ENCODE measurements at regions not wholly inside any gene's neighbourhood (a gene's known extent, or its start where the extent isn't known, plus 50 kb on each side); places are given as distances from the start of the nearest gene placed in this dataset.

- Histone ChIP-seq H3K9me3 (ENCODE audit: insufficient read depth, low read depth) (no peaks in the 10 kb centered on the region; the same call in 1 of the 2 replicates), H3K36me3 (ENCODE audit: low read depth) (no peaks in the 10 kb centered on the region), H3K27ac (peak overlapping the region; percentile 83), H3F3A (ENCODE audit: insufficient read depth, low read depth) (peaks cover 38% of the 10 kb centered on the region), H3K79me2 (ENCODE audit: low read depth) (no peaks in the 10 kb centered on the region), H3K4me2 (peak overlapping the region; percentile 44; the same call in 1 of the 2 replicates), H3K9me2 (ENCODE audit: insufficient read depth) (no peaks in the 10 kb centered on the region), H3K4me1 (replicated peaks; ENCODE audit: insufficient read depth) (peaks cover 44% of the 10 kb centered on the region), H2AFZ (no peak overlapping the region), H3K4me3 (no peak overlapping the region), H4K20me1 (ENCODE audit: insufficient read depth) (no peaks in the 10 kb centered on the region), H3K27me3 (ENCODE audit: insufficient read depth, low read depth) (no peaks in the 10 kb centered on the region)
- ChIA-PET CTCF (no interaction called here), POLR2A (ENCODE audit: unreplicated experiment) (no interaction called here)
- TF ChIP-seq, protein P1, sequence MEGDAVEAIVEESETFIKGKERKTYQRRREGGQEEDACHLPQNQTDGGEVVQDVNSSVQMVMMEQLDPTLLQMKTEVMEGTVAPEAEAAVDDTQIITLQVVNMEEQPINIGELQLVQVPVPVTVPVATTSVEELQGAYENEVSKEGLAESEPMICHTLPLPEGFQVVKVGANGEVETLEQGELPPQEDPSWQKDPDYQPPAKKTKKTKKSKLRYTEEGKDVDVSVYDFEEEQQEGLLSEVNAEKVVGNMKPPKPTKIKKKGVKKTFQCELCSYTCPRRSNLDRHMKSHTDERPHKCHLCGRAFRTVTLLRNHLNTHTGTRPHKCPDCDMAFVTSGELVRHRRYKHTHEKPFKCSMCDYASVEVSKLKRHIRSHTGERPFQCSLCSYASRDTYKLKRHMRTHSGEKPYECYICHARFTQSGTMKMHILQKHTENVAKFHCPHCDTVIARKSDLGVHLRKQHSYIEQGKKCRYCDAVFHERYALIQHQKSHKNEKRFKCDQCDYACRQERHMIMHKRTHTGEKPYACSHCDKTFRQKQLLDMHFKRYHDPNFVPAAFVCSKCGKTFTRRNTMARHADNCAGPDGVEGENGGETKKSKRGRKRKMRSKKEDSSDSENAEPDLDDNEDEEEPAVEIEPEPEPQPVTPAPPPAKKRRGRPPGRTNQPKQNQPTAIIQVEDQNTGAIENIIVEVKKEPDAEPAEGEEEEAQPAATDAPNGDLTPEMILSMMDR (conservative IDR thresholded peaks at IDR 0.05) = no peak
- no peak for TF ChIP-seq EZH2 (IDR thresholded peaks at IDR 0.05; ENCODE audit: low read depth)
- peak in 1 of 2 experiments; percentile 63 for DNase-seq
- no TSS peak for BruUV-seq (replicated peaks)
- intact Hi-C loops (cut with micrococcal nuclease; ENCODE audit: unreplicated experiment) = loop anchor here (2.0 kb wide), 1 partner anchor 18 kb away; no protein-coding TSS in a partner anchor
Measured at GRCh38 chr5:142530904-142531303, 155.0 kb downstream of the FGF1 start.

- POLR2A ChIA-PET (ENCODE audit: unreplicated experiment) = interaction anchor here (0.6 kb wide), 1 partner anchor 143 kb away, joined by 4 read pairs; no protein-coding TSS in a partner anchor
- no TSS peak for BruUV-seq (replicated peaks)
- no peak for TF ChIP-seq EZH2 (IDR thresholded peaks at IDR 0.05; ENCODE audit: low read depth)
- TF ChIP-seq, protein P1 (conservative IDR thresholded peaks at IDR 0.05) = no peak
- CTCF ChIA-PET = no interaction called here
- H3K4me2 ChIP-seq = peak overlapping the region; percentile 44
- H3K9me2 ChIP-seq (ENCODE audit: insufficient read depth) = no peaks in the 10 kb centered on the region
- H3K36me3 ChIP-seq (ENCODE audit: low read depth) = no peaks in the 10 kb centered on the region
- no peaks in the 10 kb centered on the region; the same call in 1 of the 2 replicates for H3K9me3 ChIP-seq (ENCODE audit: insufficient read depth, low read depth)
- peak overlapping the region; percentile 83 for H3K27ac ChIP-seq
- peak; percentile 46 to 95 for DNase-seq
- intact Hi-C loops (cut with micrococcal nuclease; ENCODE audit: unreplicated experiment) = loop anchor here (2.0 to 5.0 kb wide), 2 partner anchors 17 to 202 kb away; partner anchors contain the start of gene SPRY4
- peaks cover 38% of the 10 kb centered on the region for H3F3A ChIP-seq (ENCODE audit: insufficient read depth, low read depth)
- peaks cover 44% of the 10 kb centered on the region for H3K4me1 ChIP-seq (replicated peaks; ENCODE audit: insufficient read depth)
- H3K4me3 ChIP-seq = no peak overlapping the region
- no peak overlapping the region; the same call in 1 of the 2 replicates for H2AFZ ChIP-seq
- H3K79me2 ChIP-seq (ENCODE audit: low read depth) = no peaks in the 10 kb centered on the region
- H4K20me1 ChIP-seq (ENCODE audit: insufficient read depth) = no peaks in the 10 kb centered on the region
- no peaks in the 10 kb centered on the region for H3K27me3 ChIP-seq (ENCODE audit: insufficient read depth, low read depth)
Measured at GRCh38 chr5:142529626-142530278, 156.1 kb downstream of the FGF1 start.

GRCh38 chr5:142527664-142528295, 158.1 kb downstream of the FGF1 start:
- Histone ChIP-seq H3K27me3 (ENCODE audit: insufficient read depth, low read depth) (no peaks in the 10 kb centered on the region), H3K9me2 (ENCODE audit: insufficient read depth) (no peaks in the 10 kb centered on the region), H3K36me3 (ENCODE audit: low read depth) (no peaks in the 10 kb centered on the region), H3K9me3 (ENCODE audit: insufficient read depth, low read depth) (no peaks in the 10 kb centered on the region), H3K4me2 (peak overlapping the region; percentile 38), H2AFZ (no peak overlapping the region), H4K20me1 (ENCODE audit: insufficient read depth) (no peaks in the 10 kb centered on the region), H3K4me3 (no peak overlapping the region), H3K4me1 (replicated peaks; ENCODE audit: insufficient read depth) (peaks cover 44% of the 10 kb centered on the region), H3K79me2 (ENCODE audit: low read depth) (no peaks in the 10 kb centered on the region), H3K27ac (peak overlapping the region; percentile 56), H3F3A (ENCODE audit: insufficient read depth, low read depth) (peaks cover 38% of the 10 kb centered on the region)
- intact Hi-C loops (cut with micrococcal nuclease; ENCODE audit: unreplicated experiment) = loop anchor here (1.0 to 5.0 kb wide), 2 partner anchors 165 to 200 kb away; partner anchors contain the start of gene SPRY4
- DNase-seq = no peak
- CTCF ChIA-PET = no interaction called here
- TF ChIP-seq, protein P1 (conservative IDR thresholded peaks at IDR 0.05) = no peak
- TF ChIP-seq EZH2 (IDR thresholded peaks at IDR 0.05; ENCODE audit: low read depth) = no peak
- POLR2A ChIA-PET (ENCODE audit: unreplicated experiment) = interaction anchor here (0.5 to 0.6 kb wide), 3 partner anchors 56 to 678 kb away, joined by 3 to 4 read pairs (median 4); no protein-coding TSS in a partner anchor
- no TSS peak for BruUV-seq (replicated peaks)

Measured in PC-9 (cell line).